HepG2 (cell line): ENCODE measurements at regions not wholly inside any gene's neighbourhood (a gene's known extent, or its start where the extent isn't known, plus 50 kb on each side); places are given as distances from the start of the nearest gene placed in this dataset.

Source experiments
- ARID3A ChIP-seq: IDR thresholded peaks from 2 replicates; pipeline ENCODE4 v1.6.1; 2012; ENCODE audit warnings: low read depth, low read length, improper control_type of control experiment
- CBX2 ChIP-seq, 2 experiments: fragments of 200-600 bp in 1 of 2; sonication (generic); formaldehyde crosslinking in 1 of 2; IDR thresholded peaks; 2 replicates each; pipeline versions ENCODE4 v1.7.0 to v1.8.1; 2018 to 2022; ENCODE audit warnings: low read depth in 2 of 2, low read length in 1 of 2, mild to moderate bottlenecking in 1 of 2, missing genetic modification reagents in 1 of 2
- FLYWCH1 ChIP-seq: sonication (generic); formaldehyde crosslinking; IDR thresholded peaks from 2 replicates; pipeline ENCODE4 v1.8.1; 2023; ENCODE audit warnings: mild to moderate bottlenecking, missing genetic modification reagents
- FOXP1 ChIP-seq, 2 experiments: fragments of 450-650 bp in 1 of 2; IDR thresholded peaks; 2 replicates each; pipeline ENCODE4 v1.6.1; 2017 to 2018; ENCODE audit warnings: antibody characterized with exemption in 1 of 2
- HMG20A ChIP-seq: IDR thresholded peaks from 2 replicates; pipeline ENCODE4 v1.6.1; 2016; ENCODE audit warnings: borderline replicate concordance
- MAFF ChIP-seq: IDR thresholded peaks from 2 replicates; pipeline ENCODE4 v1.6.1; 2011; ENCODE audit warnings: low read depth, low read length, improper control_type of control experiment
- MLXIP ChIP-seq: sonication (generic); formaldehyde crosslinking; IDR thresholded peaks from 2 replicates; pipeline ENCODE4 v1.9.0; 2021; ENCODE audit warnings: missing genetic modification reagents, borderline replicate concordance
- MYC ChIP-seq: sonication (generic); formaldehyde crosslinking; IDR thresholded peaks from 2 replicates; pipeline ENCODE4 v1.9.0; 2021; ENCODE audit warnings: missing genetic modification reagents, borderline replicate concordance
- PPARG ChIP-seq: conservative IDR thresholded peaks from 2 replicates; pipeline ENCODE4 v1.6.1; 2016; ENCODE audit warnings: missing biosample characterization, missing genetic modification reagents
- SP5 ChIP-seq: IDR thresholded peaks from 2 replicates; pipeline ENCODE4 v1.6.1; 2016; ENCODE audit warnings: low read depth, borderline replicate concordance
- WIZ ChIP-seq: sonication (generic); formaldehyde crosslinking; IDR thresholded peaks from 2 replicates; pipeline ENCODE4 v1.5.1; 2020; ENCODE audit warnings: mild to moderate bottlenecking, missing genetic modification reagents
- ZBTB37 ChIP-seq: sonication (generic); formaldehyde crosslinking; IDR thresholded peaks from 2 replicates; pipeline ENCODE4 v1.4.0; 2020; ENCODE audit warnings: mild to moderate bottlenecking, missing genetic modification reagents
- ZNF121 ChIP-seq: sonication (generic); formaldehyde crosslinking; IDR thresholded peaks from 2 replicates; pipeline ENCODE4 v1.5.0; 2020; ENCODE audit warnings: mild to moderate bottlenecking, missing genetic modification reagents
- ZNF317 ChIP-seq: sonication (generic); formaldehyde crosslinking; IDR thresholded peaks from 2 replicates; pipeline ENCODE4 v1.5.0; 2020; ENCODE audit warnings: mild to moderate bottlenecking, missing genetic modification reagents
- ZNF609 ChIP-seq: sonication (generic); formaldehyde crosslinking; IDR thresholded peaks from 2 replicates; pipeline ENCODE4 v1.4.0; 2020; ENCODE audit warnings: mild to moderate bottlenecking, missing genetic modification reagents, borderline replicate concordance
- ZNF7 ChIP-seq: IDR thresholded peaks from 2 replicates; pipeline ENCODE4 v1.6.1; 2016; ENCODE audit warnings: missing biosample characterization, missing genetic modification reagents
- ZNF75D ChIP-seq: sonication (generic); formaldehyde crosslinking; IDR thresholded peaks from 2 replicates; pipeline ENCODE4 v1.8.1; 2023; ENCODE audit warnings: missing genetic modification reagents, mild to moderate bottlenecking, borderline replicate concordance
- TF ChIP-seq, protein P1 (sequence below): sonication (generic); formaldehyde crosslinking; IDR thresholded peaks from 2 replicates; pipeline ENCODE4 v1.5.1; 2020; ENCODE audit warnings: mild to moderate bottlenecking, moderate library complexity, missing genetic modification reagents

GRCh38 chr7:104271948-104272347 is 56.5 kb upstream of the LHFPL3 start (continued):
- TF ChIP-seq, protein P1, sequence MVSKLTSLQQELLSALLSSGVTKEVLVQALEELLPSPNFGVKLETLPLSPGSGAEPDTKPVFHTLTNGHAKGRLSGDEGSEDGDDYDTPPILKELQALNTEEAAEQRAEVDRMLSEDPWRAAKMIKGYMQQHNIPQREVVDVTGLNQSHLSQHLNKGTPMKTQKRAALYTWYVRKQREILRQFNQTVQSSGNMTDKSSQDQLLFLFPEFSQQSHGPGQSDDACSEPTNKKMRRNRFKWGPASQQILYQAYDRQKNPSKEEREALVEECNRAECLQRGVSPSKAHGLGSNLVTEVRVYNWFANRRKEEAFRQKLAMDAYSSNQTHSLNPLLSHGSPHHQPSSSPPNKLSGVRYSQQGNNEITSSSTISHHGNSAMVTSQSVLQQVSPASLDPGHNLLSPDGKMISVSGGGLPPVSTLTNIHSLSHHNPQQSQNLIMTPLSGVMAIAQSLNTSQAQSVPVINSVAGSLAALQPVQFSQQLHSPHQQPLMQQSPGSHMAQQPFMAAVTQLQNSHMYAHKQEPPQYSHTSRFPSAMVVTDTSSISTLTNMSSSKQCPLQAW (CRISPR knock-in tag), result no peak
- TF ChIP-seq HMG20A (CRISPR knock-in tag) (peak; percentile 66), ZNF75D (CRISPR knock-in tag) (no peak), ZNF7 (CRISPR knock-in tag) (no peak), ZBTB37 (CRISPR knock-in tag) (no peak), MAFF (no peak), CBX2 (IDR thresholded peaks at IDR 0.05; ENCODE audit: low read depth, low read length) (no peak), CBX2 (CRISPR knock-in tag; IDR thresholded peaks at IDR 0.05; ENCODE audit: low read depth) (no peak), SP5 (CRISPR knock-in tag) (no peak), FOXP1 (IDR thresholded peaks at IDR 0.05) (no peak), FOXP1 (CRISPR knock-in tag; IDR thresholded peaks at IDR 0.05) (peak; percentile 59; the same call in 1 of the 2 replicates), FLYWCH1 (no peak), MYC (CRISPR knock-in tag) (no peak), ZNF609 (CRISPR knock-in tag) (peak; percentile 81; the same call in 1 of the 2 replicates), ARID3A (peak; percentile 38; the same call in 1 of the 2 replicates), MLXIP (no peak), ZNF121 (CRISPR knock-in tag) (no peak), WIZ (CRISPR knock-in tag) (no peak), PPARG (CRISPR knock-in tag) (no peak), ZNF317 (CRISPR knock-in tag) (no peak)
